ENCODE measurements at regions not wholly inside any gene's neighbourhood (a gene's known extent, or its start where the extent isn't known, plus 50 kb on each side); places are given as distances from the start of the nearest gene placed in this dataset.
A peak's percentile ranks its signal among the peaks of the same experiment; 100 is the strongest.

GRCh38 chr2:82986899-82987298, 1472.2 kb downstream of the SUCLG1 start:
- FAIRE-seq = no peak
- intact Hi-C loops (cut with micrococcal nuclease) = no loop called here
- H4K20me1 ChIP-seq (replicated peaks; ENCODE audit: control insufficient read depth, insufficient read depth, low read length) = no peaks in the 10 kb centered on the region
- POLR2A ChIA-PET = no interaction called here
- no peaks in the 10 kb centered on the region for H3K79me2 ChIP-seq (ENCODE audit: control insufficient read depth, insufficient read depth, low read length)
- no peak for DNase-seq (ENCODE audit: extremely low read depth in 1 of 4, low spot score in 3 of 4)
- no peaks in the 10 kb centered on the region for H3K4me1 ChIP-seq (replicated peaks in 1 of 2; ENCODE audit: control insufficient read depth in 2 of 2, insufficient read depth in 2 of 2, low read length in 2 of 2)
- H2AFZ ChIP-seq (ENCODE audit: low read depth, low read length) = no peak overlapping the region
- no peak overlapping the region for H3K4me3 ChIP-seq
- no peak overlapping the region for H3K4me2 ChIP-seq (ENCODE audit: insufficient read depth, low read length)
- no peaks in the 10 kb centered on the region for H3K9me1 ChIP-seq (ENCODE audit: control insufficient read depth, insufficient read depth, low read length)
- H3K36me3 ChIP-seq (ENCODE audit: control insufficient read depth, insufficient read depth, low read length) = no peaks in the 10 kb centered on the region
- H3K9ac ChIP-seq (ENCODE audit: insufficient read depth in 1 of 2, low read depth in 2 of 2, low read length in 2 of 2) = no peak overlapping the region
- no TSS peak for BruUV-seq (replicated peaks)
- no peak overlapping the region for H3K27ac ChIP-seq (ENCODE audit: extremely low read depth, low read depth, low read length)
- 7% methylated on average over 3 of the region's 3 CpGs for WGBS (ENCODE audit: insufficient coverage, low coverage, missing lambda C conversion rate)
- CTCF ChIA-PET (ENCODE audit: low intra/inter-chr PET ratio) = no interaction called here
- no peaks in the 10 kb centered on the region for H3K9me3 ChIP-seq (replicated peaks; ENCODE audit: control insufficient read depth, insufficient read depth, low read depth, low read length)
- in situ Hi-C loops (cut with MboI) = no loop called here
- H3K27me3 ChIP-seq (ENCODE audit: control insufficient read depth in 2 of 2, insufficient read depth in 2 of 2, low read length in 2 of 2) = no peaks in the 10 kb centered on the region
- ATAC-seq = no peak
- TF ChIP-seq C11orf30 (IDR thresholded peaks at IDR 0.05; ENCODE audit: low read depth) = peak; percentile 78
- no peak for TF ChIP-seq ZNF79 (CRISPR knock-in tag; IDR thresholded peaks at IDR 0.05; ENCODE audit: low read depth)
- TF ChIP-seq HDAC6 (IDR thresholded peaks at IDR 0.05; ENCODE audit: low read depth, low read length) = no peak
- TF ChIP-seq ZC3H11A (IDR thresholded peaks at IDR 0.05; ENCODE audit: low read depth, low read length) = no peak
- no peak for TF ChIP-seq POLR3G (IDR thresholded peaks at IDR 0.05; ENCODE audit: extremely low read depth, insufficient read length, insufficient replicate concordance)
- TF ChIP-seq ETV1 (tag; conservative IDR thresholded peaks at IDR 0.05; ENCODE audit: low read depth) = no peak
- no peak for TF ChIP-seq PML (IDR thresholded peaks at IDR 0.05; ENCODE audit: low read length)
- TF ChIP-seq TSHZ1 (CRISPR knock-in tag; IDR thresholded peaks at IDR 0.05) = no peak
- TF ChIP-seq FUS (optimal IDR thresholded peaks at IDR 0.05; ENCODE audit: low read depth, low read length) = no peak
- no peak for TF ChIP-seq ARID2 (IDR thresholded peaks at IDR 0.05)
- no peak for TF ChIP-seq ZNF407 (IDR thresholded peaks at IDR 0.05; ENCODE audit: low read depth)
- TF ChIP-seq ZNF445 (CRISPR knock-in tag; IDR thresholded peaks at IDR 0.05; ENCODE audit: low read depth) = no peak
- TF ChIP-seq NCOA6 (IDR thresholded peaks at IDR 0.05) = no peak
- TF ChIP-seq HNRNPLL (IDR thresholded peaks at IDR 0.05; ENCODE audit: low read depth, low read length, poor library complexity, severe bottlenecking) = no peak
